ENCODE measurements at regions not wholly inside any gene's neighbourhood (a gene's known extent, or its start where the extent isn't known, plus 50 kb on each side); places are given as distances from the start of the nearest gene placed in this dataset.

- Histone ChIP-seq H3K27me3 (replicated peaks in 1 of 2; ENCODE audit: control insufficient read depth in 2 of 2, insufficient read depth in 2 of 2, low read length in 1 of 2) (no peaks in the 10 kb centered on the region), H3K4me2 (ENCODE audit: control insufficient read depth, insufficient read depth) (no peak overlapping the region), H3K9ac (ENCODE audit: control insufficient read depth, insufficient read depth, low read length) (no peak overlapping the region), H3K27ac (ENCODE audit: control insufficient read depth, insufficient read depth) (no peak overlapping the region), H3K4me1 (ENCODE audit: control insufficient read depth, insufficient read depth, low read length) (no peaks in the 10 kb centered on the region), H3K9me3 (replicated peaks; ENCODE audit: control insufficient read depth, insufficient read depth, low read length) (no peaks in the 10 kb centered on the region), H4K20me1 (ENCODE audit: control insufficient read depth, insufficient read depth) (no peaks in the 10 kb centered on the region), H2AFZ (ENCODE audit: control insufficient read depth, low read depth, low read length) (no peak overlapping the region), H3K79me2 (ENCODE audit: control insufficient read depth, insufficient read depth, low read length) (no peaks in the 10 kb centered on the region), H3K4me3 (no peak overlapping the region), H3K36me3 (ENCODE audit: control insufficient read depth in 2 of 2, insufficient read depth in 2 of 2, low read length in 1 of 2) (no peaks in the 10 kb centered on the region)
- no peak for DNase-seq (ENCODE audit: low read depth, low spot score)
- intact Hi-C loops (cut with micrococcal nuclease; ENCODE audit: unreplicated experiment): loop anchor here (1.0 to 5.0 kb wide), 2 partner anchors 321 to 450 kb away; no protein-coding TSS in a partner anchor
- no TSS peak for BruUV-seq (replicated peaks)
- ATAC-seq: peak; percentile 87
- 0% methylated on average over 1 of the region's 1 CpG for WGBS (ENCODE audit: insufficient coverage, insufficient replicate concordance, low lambda C conversion rate, missing lambda C conversion rate)
- TF ChIP-seq CEBPZ (IDR thresholded peaks at IDR 0.05; ENCODE audit: low read depth, low read length): no peak
- TF ChIP-seq IRF3 (IDR thresholded peaks at IDR 0.05): no peak
- peak; percentile 36; the same call in 1 of the 2 replicates for TF ChIP-seq RAD21 (IDR thresholded peaks at IDR 0.05; ENCODE audit: insufficient read depth, low read depth, low read length)
- TF ChIP-seq IRF4 (IDR thresholded peaks at IDR 0.05; ENCODE audit: low read depth, low read length): no peak
- TF ChIP-seq TCF12 (IDR thresholded peaks at IDR 0.05; ENCODE audit: low read depth, low read length): no peak
- TF ChIP-seq PML (IDR thresholded peaks at IDR 0.05; ENCODE audit: low read length): no peak
- TF ChIP-seq SMC3 (IDR thresholded peaks at IDR 0.05; ENCODE audit: borderline replicate concordance, low read length): peak; percentile 21; the same call in 1 of the 2 replicates
- TF ChIP-seq ZNF207 (IDR thresholded peaks at IDR 0.05; ENCODE audit: borderline replicate concordance): no peak
- TF ChIP-seq DPF2 (IDR thresholded peaks at IDR 0.05): no peak
- TF ChIP-seq CTCF (IDR thresholded peaks at IDR 0.05 in 2 of 3, conservative IDR thresholded peaks at IDR 0.05 in 1 of 3; ENCODE audit: control insufficient read depth in 2 of 3, extremely low read depth in 1 of 3, insufficient read depth in 1 of 3, low read depth in 3 of 3, low read length in 3 of 3): peak; percentile 38 to 42 (median 39); a peak in 5 of 6 replicates
- TF ChIP-seq IKZF1 (conservative IDR thresholded peaks at IDR 0.05): no peak
- TF ChIP-seq FOS (IDR thresholded peaks at IDR 0.05; ENCODE audit: borderline replicate concordance, extremely low read depth, insufficient read length): no peak
- TF ChIP-seq HDAC2 (IDR thresholded peaks at IDR 0.05): no peak
- TF ChIP-seq ZBTB33 (IDR thresholded peaks at IDR 0.05): no peak
- CTCF ChIA-PET: interaction anchor here (0.7 to 1.6 kb wide), 12 partner anchors 11 to 1172 kb away, joined by 3 to 12 read pairs (median 3); no protein-coding TSS in a partner anchor
- POLR2A ChIA-PET: no interaction called here
- RAD21 ChIA-PET (ENCODE audit: unreplicated experiment): interaction anchor here (0.6 to 2.0 kb wide), 5 partner anchors 10 to 321 kb away, joined by 3 to 9 read pairs (median 3); no protein-coding TSS in a partner anchor
- FAIRE-seq: no peak
- in situ Hi-C loops (cut with MboI): no loop called here
- SMC1A ChIA-PET (ENCODE audit: uncharacterized antibody, unreplicated experiment): interaction anchor here (0.6 to 2.0 kb wide), 6 partner anchors 14 to 471 kb away, joined by 3 to 15 read pairs (median 3); no protein-coding TSS in a partner anchor
Observed at GRCh38 chr2:194867328-194867727, 789.7 kb upstream of the SLC39A10 start.

Data from GM12878 (cell line).